RCC 7860 (cell line): ENCODE measurements at regions not wholly inside any gene's neighbourhood (a gene's known extent, or its start where the extent isn't known, plus 50 kb on each side); places are given as distances from the start of the nearest gene placed in this dataset.

Source experiments
- DNase-seq: peaks from one replicate; pipeline ENCODE4 v3.0.0-alpha.2; 2015; ENCODE audit warnings: low spot score
- FAIRE-seq: peaks from 2 replicates; lab custom pipeline; 2012; peaks lifted over from hg19 to GRCh38; lab: Jason Lieb, UNC

DNA sequence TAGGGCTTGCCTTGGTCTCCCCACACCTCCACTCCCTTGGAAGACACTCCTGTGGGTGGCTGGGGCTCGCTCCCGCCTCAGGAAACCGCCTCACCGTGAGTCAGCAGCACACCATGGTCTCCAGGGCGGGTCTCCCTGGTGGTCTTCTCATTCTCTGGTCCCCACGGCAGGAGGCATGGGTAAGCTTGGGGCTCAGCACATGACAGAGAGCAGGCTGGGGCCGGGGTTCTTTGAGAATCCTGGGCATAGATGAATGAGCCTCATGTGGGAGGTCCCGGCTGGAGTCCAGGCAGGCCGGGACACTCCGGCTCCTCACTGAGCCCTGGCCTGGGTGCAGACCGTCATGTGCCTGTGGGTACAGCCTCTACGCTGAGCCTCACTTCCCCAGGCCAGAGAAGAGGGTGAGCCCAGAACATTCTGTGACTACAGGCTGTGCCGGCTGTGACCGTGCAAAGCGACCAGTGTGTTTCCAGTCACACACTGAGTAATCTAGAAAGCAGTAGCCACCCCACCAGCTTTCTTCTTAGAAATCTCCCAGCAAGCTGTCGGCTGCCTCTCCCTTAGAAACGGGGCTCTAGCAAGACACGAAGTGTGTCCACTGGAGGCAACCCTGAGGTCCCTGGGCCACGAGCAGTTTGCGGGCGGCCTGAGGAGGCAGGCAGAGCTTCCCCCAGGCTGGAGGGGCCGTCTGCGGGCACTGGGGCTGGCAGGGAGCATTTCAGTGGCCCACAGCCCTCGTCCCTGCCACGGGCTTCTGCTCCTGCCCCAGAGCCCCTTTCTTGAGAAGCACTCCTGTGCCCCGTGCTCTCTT is 93.1 kb downstream of the RHOB start:
- DNase-seq (no peak), FAIRE-seq (no peak)

GRCh38 chr2:20540587-20541293 is 93.9 kb downstream of the RHOB start:
- no peak for FAIRE-seq
- DNase-seq = no peak

DNA sequence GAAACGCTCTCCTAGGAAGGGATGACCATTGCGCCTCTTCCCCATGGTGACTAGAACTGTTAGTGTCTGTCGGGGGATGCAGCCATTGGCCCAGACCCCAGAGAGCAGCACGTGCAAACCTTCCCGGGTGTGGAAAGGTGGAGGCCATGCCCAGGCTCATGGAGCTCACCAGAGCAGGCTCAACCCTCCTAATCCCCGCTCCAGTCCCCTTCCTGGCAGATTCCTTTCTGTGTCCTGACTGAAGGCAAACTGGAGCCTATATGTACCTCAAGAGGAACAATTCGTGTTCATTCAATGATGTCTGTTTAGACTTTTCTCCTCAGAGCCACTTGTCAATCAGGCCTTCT is 94.4 kb downstream of the RHOB start:
- DNase-seq (no peak), FAIRE-seq (no peak)

GRCh38 chr2:20541651-20542050 is 94.8 kb downstream of the RHOB start:
- FAIRE-seq = no peak
- no peak for DNase-seq

- DNase-seq (no peak), FAIRE-seq (no peak)
Observed at GRCh38 chr2:20542269-20542668, 95.4 kb downstream of the RHOB start.

GRCh38 chr2:20542746-20543468 is 96.0 kb downstream of the RHOB start:
- no peak for DNase-seq
- no peak for FAIRE-seq

DNA sequence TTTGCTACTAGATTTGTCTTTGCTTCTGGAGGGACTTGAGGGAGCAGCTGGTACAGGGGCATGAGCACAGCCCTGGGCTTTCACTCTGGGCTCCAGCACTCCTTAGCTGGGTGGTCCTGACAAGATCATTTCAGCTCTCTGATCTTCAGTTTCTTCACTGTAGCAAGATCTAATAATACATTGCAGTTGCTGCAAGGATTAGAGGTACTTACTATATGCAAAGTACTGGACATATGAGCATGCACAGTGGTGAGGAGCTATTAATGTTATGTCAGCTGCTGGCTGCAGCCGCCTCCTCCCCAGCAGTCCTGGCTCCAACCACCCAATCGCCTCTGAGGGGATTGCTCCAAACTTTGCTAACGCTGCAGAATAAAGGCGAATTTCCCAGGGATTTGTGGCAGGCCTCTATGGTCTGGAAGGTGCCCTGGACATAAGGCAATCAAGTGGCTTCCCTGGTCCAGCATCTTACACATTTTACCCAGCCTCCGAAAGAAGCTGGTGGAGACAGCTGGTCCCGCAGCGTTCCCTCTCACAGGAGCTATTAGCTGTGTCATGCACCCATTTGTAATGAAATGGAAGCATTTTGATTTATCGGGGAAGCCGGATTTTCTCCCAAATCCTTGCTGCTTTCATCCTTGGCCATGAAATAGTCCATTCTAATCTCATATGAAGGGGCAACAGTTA is 96.7 kb downstream of the RHOB start:
- FAIRE-seq = no peak
- no peak for DNase-seq

DNA sequence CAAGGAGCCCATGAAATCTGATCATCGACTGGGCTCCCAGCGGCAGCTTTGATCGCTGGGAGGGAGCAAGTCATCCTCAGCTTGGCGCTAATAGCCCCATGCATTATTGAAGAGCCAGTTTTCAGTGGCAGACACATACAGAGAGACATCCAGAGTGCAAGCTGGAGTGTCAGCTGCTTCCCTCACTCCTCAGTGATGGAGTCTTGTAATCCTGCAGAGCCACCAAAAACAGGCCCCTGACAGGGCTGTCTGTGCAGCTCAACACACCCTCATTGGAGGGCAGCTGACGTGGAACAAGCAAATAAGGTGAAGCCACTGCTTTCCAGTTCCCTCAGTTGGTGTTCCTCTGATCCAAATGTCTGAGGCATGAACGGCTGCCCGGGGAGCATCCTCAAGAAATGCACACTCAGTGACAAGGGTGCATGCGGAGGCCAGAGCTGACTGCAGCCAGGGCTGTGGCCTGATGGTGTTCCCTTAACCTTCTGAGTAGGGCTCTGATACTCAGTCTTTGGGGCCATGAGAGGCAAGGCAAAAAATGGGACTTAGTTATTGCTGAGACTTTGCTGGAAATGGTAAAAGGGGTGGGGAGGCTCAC is 97.4 kb downstream of the RHOB start:
- DNase-seq (no peak), FAIRE-seq (no peak)

- no peak for DNase-seq
- no peak for FAIRE-seq
Observed at GRCh38 chr2:20549144-20549543, 101.8 kb downstream of the HS1BP3 start.

- FAIRE-seq (no peak), DNase-seq (no peak)
Observed at GRCh38 chr2:20549691-20550348, 101.1 kb downstream of the HS1BP3 start.

- DNase-seq (no peak), FAIRE-seq (no peak)
Observed at GRCh38 chr2:20551260-20551944, 99.5 kb downstream of the HS1BP3 start.

GRCh38 chr2:20551945-20552328 is 99.0 kb downstream of the HS1BP3 start:
- FAIRE-seq (no peak), DNase-seq (no peak)

DNA sequence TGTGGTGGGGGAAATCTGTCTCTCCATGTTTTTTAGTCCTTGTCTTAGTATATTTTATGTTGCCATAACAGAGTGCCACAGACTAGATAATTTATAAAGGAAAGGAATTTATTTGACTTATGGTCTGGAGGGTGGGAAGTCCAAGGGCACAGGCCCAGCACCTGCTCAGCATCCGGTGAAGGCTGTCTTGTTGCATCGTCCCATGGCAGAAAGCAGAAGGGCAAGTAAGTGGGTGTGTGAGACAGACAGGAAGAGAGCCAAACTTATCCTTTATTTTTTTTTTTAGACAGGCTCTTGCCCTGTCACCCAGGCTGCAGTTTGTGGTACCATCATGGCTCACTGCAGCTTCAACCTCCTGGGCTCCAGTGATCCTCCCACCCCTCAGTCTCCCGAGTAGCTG is 98.1 kb downstream of the HS1BP3 start:
- DNase-seq (no peak), FAIRE-seq (no peak)

- no peak for DNase-seq
- no peak for FAIRE-seq
Observed at GRCh38 chr2:20553580-20553979, 97.3 kb downstream of the HS1BP3 start.

GRCh38 chr2:20555954-20556353 is 94.9 kb downstream of the HS1BP3 start:
- DNase-seq = no peak
- FAIRE-seq = no peak

DNA sequence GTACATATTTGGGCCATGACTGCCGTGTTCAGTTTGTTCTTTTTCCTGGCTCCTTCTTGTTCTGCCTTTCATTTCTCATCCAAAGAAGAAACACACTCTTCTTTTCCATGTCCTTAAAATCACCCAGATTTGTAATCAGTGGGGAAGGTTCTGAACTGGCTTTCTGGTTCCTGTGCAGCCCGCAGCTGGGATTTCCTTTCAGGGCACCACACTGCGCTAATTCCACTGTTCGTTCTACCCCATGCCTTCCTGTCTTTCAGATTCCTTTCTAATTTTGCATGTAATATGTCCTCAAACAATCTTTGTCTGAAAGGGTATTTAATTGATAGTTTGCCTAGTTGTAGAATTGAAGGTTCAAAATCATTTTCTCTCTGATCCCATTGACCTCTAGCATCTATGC is 94.1 kb downstream of the HS1BP3 start:
- FAIRE-seq (no peak), DNase-seq (no peak)

- DNase-seq (no peak), FAIRE-seq (no peak)
Observed at GRCh38 chr2:20557226-20557625, 93.7 kb downstream of the HS1BP3 start.

DNA sequence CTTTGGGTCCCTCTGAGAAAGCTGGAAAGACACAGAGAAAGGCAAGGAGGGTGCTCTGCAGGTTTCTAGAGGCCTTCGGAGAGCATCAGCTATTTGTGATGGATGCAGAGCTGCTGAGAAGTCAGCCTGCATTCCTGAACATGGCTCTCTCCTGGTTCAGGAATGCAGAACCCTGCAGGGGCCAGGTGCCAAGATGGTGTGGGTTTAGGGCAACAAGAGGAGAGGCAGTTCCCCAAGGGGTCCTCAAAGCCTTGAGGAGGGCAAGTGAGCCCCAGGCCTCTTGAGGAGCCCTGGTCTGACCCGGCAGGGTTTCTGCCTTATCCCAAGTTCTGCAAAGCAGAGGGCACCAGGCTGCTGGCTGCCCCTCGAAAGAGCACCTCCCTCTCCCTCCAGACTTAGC is 93.3 kb downstream of the HS1BP3 start:
- FAIRE-seq = no peak

DNA sequence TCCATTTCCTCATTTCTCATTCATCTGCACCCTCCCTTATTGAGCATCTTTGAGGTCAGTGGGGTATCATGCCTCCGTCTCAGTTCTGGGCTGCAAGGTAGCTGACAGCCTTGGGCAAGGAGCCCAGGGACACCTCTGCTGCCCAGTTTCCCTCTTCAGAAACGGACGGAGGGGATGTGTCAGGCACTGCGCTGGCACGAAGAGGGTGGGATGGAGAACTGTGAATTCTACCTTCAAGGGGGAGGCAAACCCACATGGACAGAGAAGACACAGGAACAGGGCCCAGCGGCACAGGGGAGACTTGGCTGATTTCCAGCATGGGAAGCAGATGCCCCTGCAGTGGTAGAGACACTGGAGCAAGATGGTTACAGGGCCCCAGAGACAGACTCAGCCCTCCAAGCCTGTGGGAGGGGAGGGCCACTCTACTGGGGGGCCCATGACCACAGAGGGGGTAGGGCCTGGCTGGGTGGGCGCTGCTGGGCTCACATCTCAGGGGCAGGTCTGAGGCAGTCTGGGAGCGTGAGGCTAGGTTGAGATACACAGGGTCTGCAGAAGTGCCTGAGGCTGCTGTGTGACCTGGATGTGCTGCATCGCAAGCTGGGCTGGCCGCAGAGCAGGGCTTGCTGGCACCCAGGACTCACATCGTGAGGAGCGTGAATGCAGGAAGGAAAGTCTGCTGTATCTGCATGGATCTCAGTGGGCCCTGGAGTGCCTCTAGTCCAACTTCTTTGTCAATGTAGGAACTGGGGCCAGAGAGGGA is 92.3 kb downstream of the HS1BP3 start:
- DNase-seq (no peak), FAIRE-seq (no peak)

More for the DNA sequence above, 93.3 kb downstream of the HS1BP3 start:
- DNase-seq = no peak
